ENCODE measurements at regions not wholly inside any gene's neighbourhood (a gene's known extent, or its start where the extent isn't known, plus 50 kb on each side); places are given as distances from the start of the nearest gene placed in this dataset.

- no peak overlapping the region for H3K27ac ChIP-seq (ENCODE audit: insufficient read depth, low read depth, low read length, poor library complexity, severe bottlenecking)
Measured at GRCh38 chr12:89073659-89074058, 278.6 kb downstream of the DUSP6 start.

GRCh38 chr12:89073027-89073398, 279.3 kb downstream of the DUSP6 start:
- H3K27ac ChIP-seq (ENCODE audit: insufficient read depth, low read depth, low read length, poor library complexity, severe bottlenecking) = no peak overlapping the region

More at GRCh38 chr12:89073659-89074058, 278.6 kb downstream of the DUSP6 start:
- Histone ChIP-seq H3K4me3 (ENCODE audit: insufficient read depth, low read depth, low read length) (no peak overlapping the region), H3K4me1 (ENCODE audit: control insufficient read depth, insufficient read depth, low read length) (no peaks in the 10 kb centered on the region), H3K27me3 (ENCODE audit: control insufficient read depth, insufficient read depth, low read length, poor library complexity, severe bottlenecking) (no peaks in the 10 kb centered on the region), H3K36me3 (ENCODE audit: control insufficient read depth, insufficient read depth, low read length) (no peaks in the 10 kb centered on the region), H3K9me3 (ENCODE audit: control insufficient read depth, low read length) (no peaks in the 10 kb centered on the region)

GRCh38 chr12:89072294-89073026, 279.8 kb downstream of the DUSP6 start:
- Histone ChIP-seq H3K36me3 (ENCODE audit: control insufficient read depth, insufficient read depth, low read length) (no peaks in the 10 kb centered on the region), H3K4me1 (ENCODE audit: control insufficient read depth, insufficient read depth, low read length) (no peaks in the 10 kb centered on the region), H3K27ac (ENCODE audit: insufficient read depth, low read depth, low read length, poor library complexity, severe bottlenecking) (no peak overlapping the region), H3K27me3 (ENCODE audit: control insufficient read depth, insufficient read depth, low read length, poor library complexity, severe bottlenecking) (no peaks in the 10 kb centered on the region), H3K4me3 (ENCODE audit: insufficient read depth, low read depth, low read length) (no peak overlapping the region), H3K9me3 (ENCODE audit: control insufficient read depth, low read length) (no peaks in the 10 kb centered on the region)
- 71 to 84% methylated on average over 3 of the region's 4 CpGs for WGBS, 2 experiments

More at GRCh38 chr12:89073027-89073398, 279.3 kb downstream of the DUSP6 start:
- WGBS, 2 experiments = 82 to 87% methylated on average over 1 of the region's 1 CpG
- H3K4me1 ChIP-seq (ENCODE audit: control insufficient read depth, insufficient read depth, low read length) = no peaks in the 10 kb centered on the region
- H3K4me3 ChIP-seq (ENCODE audit: insufficient read depth, low read depth, low read length) = no peak overlapping the region
- H3K36me3 ChIP-seq (ENCODE audit: control insufficient read depth, insufficient read depth, low read length) = no peaks in the 10 kb centered on the region
- no peaks in the 10 kb centered on the region for H3K9me3 ChIP-seq (ENCODE audit: control insufficient read depth, low read length)
- H3K27me3 ChIP-seq (ENCODE audit: control insufficient read depth, insufficient read depth, low read length, poor library complexity, severe bottlenecking) = no peaks in the 10 kb centered on the region

DNA sequence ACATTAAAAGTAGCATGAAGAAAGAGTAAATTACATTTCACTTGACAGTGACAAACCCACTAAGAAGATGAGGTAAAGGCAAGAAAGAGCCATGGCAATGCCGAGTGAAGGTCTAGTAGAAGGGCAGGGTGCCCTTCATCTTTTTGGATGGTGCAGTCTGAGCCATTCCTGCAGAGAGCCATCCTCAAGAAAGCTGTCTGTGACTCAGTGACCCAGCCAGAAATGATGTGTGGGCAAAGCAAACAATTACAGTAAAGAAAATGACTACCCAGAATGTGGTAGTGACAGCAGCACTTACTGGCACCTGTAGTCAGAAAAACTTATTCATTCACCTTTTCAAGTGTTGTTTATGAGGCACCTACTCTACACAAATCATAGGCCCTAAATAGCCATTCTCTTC, 281.7 kb downstream of the DUSP6 start:
- no peaks in the 10 kb centered on the region for H3K36me3 ChIP-seq (ENCODE audit: control insufficient read depth, insufficient read depth, low read length)
- no peak overlapping the region for H3K4me3 ChIP-seq (ENCODE audit: insufficient read depth, low read depth, low read length)
- WGBS, 2 experiments = 91 to 100% methylated on average over 1 of the region's 1 CpG
- H3K27ac ChIP-seq (ENCODE audit: insufficient read depth, low read depth, low read length, poor library complexity, severe bottlenecking) = no peak overlapping the region
- H3K4me1 ChIP-seq (ENCODE audit: control insufficient read depth, insufficient read depth, low read length) = no peaks in the 10 kb centered on the region
- no peaks in the 10 kb centered on the region for H3K9me3 ChIP-seq (ENCODE audit: control insufficient read depth, low read length)
- H3K27me3 ChIP-seq (ENCODE audit: control insufficient read depth, insufficient read depth, low read length, poor library complexity, severe bottlenecking) = no peaks in the 10 kb centered on the region

- Histone ChIP-seq H3K4me3 (ENCODE audit: insufficient read depth, low read depth, low read length) (no peak overlapping the region), H3K27ac (ENCODE audit: insufficient read depth, low read depth, low read length, poor library complexity, severe bottlenecking) (no peak overlapping the region), H3K9me3 (ENCODE audit: control insufficient read depth, low read length) (no peaks in the 10 kb centered on the region), H3K36me3 (ENCODE audit: control insufficient read depth, insufficient read depth, low read length) (no peaks in the 10 kb centered on the region), H3K4me1 (ENCODE audit: control insufficient read depth, insufficient read depth, low read length) (no peaks in the 10 kb centered on the region), H3K27me3 (ENCODE audit: control insufficient read depth, insufficient read depth, low read length, poor library complexity, severe bottlenecking) (no peaks in the 10 kb centered on the region)
- WGBS, 2 experiments = 87 to 97% methylated on average over 2 of the region's 2 CpGs
Measured at GRCh38 chr12:89069431-89069830, 282.9 kb downstream of the DUSP6 start.

DNA sequence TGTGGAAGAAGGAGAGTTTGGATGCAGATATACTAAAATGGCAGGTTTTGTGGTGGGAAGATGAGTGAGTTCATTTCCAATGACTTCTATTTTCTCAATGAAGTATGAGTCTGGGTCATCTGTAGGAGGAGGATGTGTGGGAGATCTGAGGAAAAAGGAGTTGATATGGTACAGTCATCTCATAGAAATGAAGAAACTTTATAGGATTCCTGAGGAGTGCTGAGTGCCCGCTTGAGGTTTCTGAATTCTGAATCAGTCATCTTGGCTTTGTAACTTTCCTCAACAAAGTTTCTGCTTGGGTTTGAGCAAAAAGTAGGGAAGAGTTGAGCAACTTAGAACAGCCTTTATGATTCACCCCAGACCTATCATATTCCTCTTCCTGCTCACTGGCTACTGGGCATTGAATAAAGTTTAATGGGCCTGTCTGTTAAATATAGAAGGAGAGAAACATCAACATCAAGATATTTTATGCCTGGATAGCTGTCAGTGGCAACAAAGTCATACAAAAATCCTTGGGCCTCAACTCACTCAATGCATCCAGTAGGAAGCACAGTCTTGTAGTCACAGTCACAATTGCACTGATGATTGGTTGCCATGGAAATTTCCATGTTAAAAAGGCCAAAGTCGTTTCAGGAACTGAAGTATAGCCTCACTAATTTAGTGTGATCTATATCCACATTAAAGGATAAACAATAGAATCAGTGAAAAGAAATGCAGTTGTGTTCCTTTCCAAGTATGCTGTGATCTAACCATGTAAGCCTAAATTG, 284.7 kb downstream of the DUSP6 start:
- no peak overlapping the region for H3K4me3 ChIP-seq (ENCODE audit: insufficient read depth, low read depth, low read length)

DNA sequence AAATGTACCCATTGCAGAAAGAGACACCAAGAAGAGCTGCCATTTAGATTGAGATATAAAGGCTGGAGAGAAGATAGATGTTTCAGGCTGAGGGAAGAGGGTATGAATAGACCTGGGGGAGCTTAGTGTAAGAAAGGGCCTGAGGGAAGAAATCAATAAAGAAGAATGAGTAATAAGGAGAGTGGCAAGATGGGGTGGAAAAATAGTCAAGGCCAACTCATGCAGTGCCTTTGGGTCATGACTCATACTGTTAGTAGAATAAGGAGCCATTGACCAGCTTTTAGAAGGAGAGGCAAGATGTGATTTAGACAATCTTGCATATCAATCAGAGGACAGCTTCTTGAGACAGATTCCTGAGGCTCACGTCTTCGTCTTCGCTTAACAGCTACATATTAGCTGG, 287.5 kb downstream of the DUSP6 start:
- Histone ChIP-seq H3K27ac (ENCODE audit: insufficient read depth, low read depth, low read length, poor library complexity, severe bottlenecking) (no peak overlapping the region), H3K27me3 (ENCODE audit: control insufficient read depth, insufficient read depth, low read length, poor library complexity, severe bottlenecking) (no peaks in the 10 kb centered on the region), H3K4me3 (ENCODE audit: insufficient read depth, low read depth, low read length) (no peak overlapping the region), H3K9me3 (ENCODE audit: control insufficient read depth, low read length) (no peaks in the 10 kb centered on the region), H3K4me1 (ENCODE audit: control insufficient read depth, insufficient read depth, low read length) (peaks cover under 1% of the 10 kb centered on the region), H3K36me3 (ENCODE audit: control insufficient read depth, insufficient read depth, low read length) (no peaks in the 10 kb centered on the region)
- WGBS, 2 experiments = 88 to 92% methylated on average over 3 of the region's 3 CpGs

More for the DNA sequence above, 284.7 kb downstream of the DUSP6 start:
- Histone ChIP-seq H3K9me3 (ENCODE audit: control insufficient read depth, low read length) (no peaks in the 10 kb centered on the region), H3K36me3 (ENCODE audit: control insufficient read depth, insufficient read depth, low read length) (no peaks in the 10 kb centered on the region), H3K27ac (ENCODE audit: insufficient read depth, low read depth, low read length, poor library complexity, severe bottlenecking) (no peak overlapping the region), H3K4me1 (ENCODE audit: control insufficient read depth, insufficient read depth, low read length) (no peaks in the 10 kb centered on the region), H3K27me3 (ENCODE audit: control insufficient read depth, insufficient read depth, low read length, poor library complexity, severe bottlenecking) (no peaks in the 10 kb centered on the region)
- 80 to 85% methylated on average over 2 of the region's 2 CpGs for WGBS, 2 experiments

DNA sequence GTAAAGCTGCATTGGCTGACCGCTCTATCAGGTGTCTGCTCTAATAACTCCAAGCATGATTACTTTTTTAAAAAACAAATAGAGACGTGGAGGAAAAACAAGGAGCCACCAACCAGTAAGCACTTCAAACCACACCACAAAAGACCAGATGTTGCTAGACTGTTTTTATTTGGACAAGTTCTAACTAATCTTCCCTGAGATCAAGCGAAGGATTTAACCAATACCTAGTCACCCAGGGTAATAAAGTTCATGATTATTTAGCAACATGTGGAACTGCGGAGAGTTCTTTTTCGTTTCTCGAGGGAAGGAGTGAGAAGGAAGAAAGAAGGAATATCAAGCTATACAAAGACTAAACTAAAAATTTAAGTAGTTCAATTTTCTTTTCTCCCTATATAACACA, 288.1 kb downstream of the DUSP6 start:
- Histone ChIP-seq H3K4me1 (ENCODE audit: control insufficient read depth, insufficient read depth, low read length) (peaks cover 7% of the 10 kb centered on the region), H3K27me3 (ENCODE audit: control insufficient read depth, insufficient read depth, low read length, poor library complexity, severe bottlenecking) (no peaks in the 10 kb centered on the region), H3K4me3 (ENCODE audit: insufficient read depth, low read depth, low read length) (no peak overlapping the region), H3K9me3 (ENCODE audit: control insufficient read depth, low read length) (no peaks in the 10 kb centered on the region), H3K27ac (ENCODE audit: insufficient read depth, low read depth, low read length, poor library complexity, severe bottlenecking) (no peak overlapping the region), H3K36me3 (ENCODE audit: control insufficient read depth, insufficient read depth, low read length) (no peaks in the 10 kb centered on the region)
- 96 to 99% methylated on average over 3 to 4 of the region's 6 CpGs for WGBS, 2 experiments

DNA sequence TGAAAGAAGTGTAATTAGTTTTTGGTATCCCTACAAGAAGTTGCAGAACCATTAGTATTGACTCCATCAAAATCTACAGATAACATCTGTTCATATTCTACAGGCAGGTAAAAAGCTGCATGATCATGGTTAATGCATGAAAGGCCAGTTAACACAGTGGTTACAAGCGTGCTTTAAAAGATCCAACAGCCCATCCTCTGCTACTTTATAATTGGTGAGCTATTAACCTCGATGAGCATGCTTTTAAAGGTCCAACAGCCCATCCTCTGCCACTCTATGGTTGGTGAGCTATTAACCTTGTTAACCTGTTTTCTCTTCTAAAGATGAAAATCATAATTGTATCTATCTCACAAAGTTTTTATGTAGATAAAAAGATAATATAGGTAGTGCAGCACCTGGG, 289.3 kb downstream of the DUSP6 start:
- H3K4me3 ChIP-seq (ENCODE audit: insufficient read depth, low read depth, low read length) = no peak overlapping the region
- H3K36me3 ChIP-seq (ENCODE audit: control insufficient read depth, insufficient read depth, low read length) = no peaks in the 10 kb centered on the region
- WGBS, 2 experiments = 94 to 95% methylated on average over 2 of the region's 2 CpGs
- no peak overlapping the region for H3K27ac ChIP-seq (ENCODE audit: insufficient read depth, low read depth, low read length, poor library complexity, severe bottlenecking)
- peaks cover 10% of the 10 kb centered on the region for H3K4me1 ChIP-seq (ENCODE audit: control insufficient read depth, insufficient read depth, low read length)
- H3K9me3 ChIP-seq (ENCODE audit: control insufficient read depth, low read length) = no peaks in the 10 kb centered on the region
- no peaks in the 10 kb centered on the region for H3K27me3 ChIP-seq (ENCODE audit: control insufficient read depth, insufficient read depth, low read length, poor library complexity, severe bottlenecking)

- H3K4me3 ChIP-seq (ENCODE audit: insufficient read depth, low read depth, low read length) = no peak overlapping the region
- no peaks in the 10 kb centered on the region for H3K27me3 ChIP-seq (ENCODE audit: control insufficient read depth, insufficient read depth, low read length, poor library complexity, severe bottlenecking)
- H3K9me3 ChIP-seq (ENCODE audit: control insufficient read depth, low read length) = no peaks in the 10 kb centered on the region
- H3K4me1 ChIP-seq (ENCODE audit: control insufficient read depth, insufficient read depth, low read length) = peaks cover 13% of the 10 kb centered on the region
- H3K27ac ChIP-seq (ENCODE audit: insufficient read depth, low read depth, low read length, poor library complexity, severe bottlenecking) = no peak overlapping the region
- no peaks in the 10 kb centered on the region for H3K36me3 ChIP-seq (ENCODE audit: control insufficient read depth, insufficient read depth, low read length)
- WGBS, 2 experiments = 52 to 62% methylated on average over 9 of the region's 9 CpGs
Measured at GRCh38 chr12:89059721-89060541, 292.4 kb downstream of the DUSP6 start.
